Activated CD4-positive, alpha-beta T cell treated with anti-CD3 and anti-CD28 coated beads, Interleukin-2, amount 50 U/mL, for 4 hours (primary cell): ENCODE measurements at regions not wholly inside any gene's neighbourhood (a gene's known extent, or its start where the extent isn't known, plus 50 kb on each side); places are given as distances from the start of the nearest gene placed in this dataset.

Experiments used
- DNase-seq, 2 experiments: peaks; one replicate each; pipeline ENCODE4 v3.0.0-alpha.2; 2020

GRCh38 chr5:175021841-175022625 lies 297.7 kb downstream of the MSX2 start:
- DNase-seq, result no peak

DNA sequence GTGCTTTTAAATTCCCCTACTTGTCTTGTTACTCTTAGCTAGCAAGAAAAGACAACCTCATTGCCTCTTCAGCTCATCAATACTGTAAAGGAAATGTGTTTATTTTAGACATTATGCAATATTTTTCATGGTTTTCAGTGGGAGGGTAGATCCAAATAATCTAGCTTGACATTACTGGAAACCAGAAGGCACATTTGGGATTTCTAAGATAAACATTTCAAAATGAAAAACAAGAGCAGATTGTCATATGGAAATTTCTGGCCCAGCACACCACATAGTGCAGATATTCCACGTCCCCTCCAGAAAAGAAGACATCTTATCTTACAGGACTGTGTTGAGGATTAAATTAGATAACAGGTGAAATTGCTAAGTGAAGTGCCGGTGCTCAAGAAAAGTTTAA lies 296.9 kb downstream of the MSX2 start:
- no peak for DNase-seq

DNA sequence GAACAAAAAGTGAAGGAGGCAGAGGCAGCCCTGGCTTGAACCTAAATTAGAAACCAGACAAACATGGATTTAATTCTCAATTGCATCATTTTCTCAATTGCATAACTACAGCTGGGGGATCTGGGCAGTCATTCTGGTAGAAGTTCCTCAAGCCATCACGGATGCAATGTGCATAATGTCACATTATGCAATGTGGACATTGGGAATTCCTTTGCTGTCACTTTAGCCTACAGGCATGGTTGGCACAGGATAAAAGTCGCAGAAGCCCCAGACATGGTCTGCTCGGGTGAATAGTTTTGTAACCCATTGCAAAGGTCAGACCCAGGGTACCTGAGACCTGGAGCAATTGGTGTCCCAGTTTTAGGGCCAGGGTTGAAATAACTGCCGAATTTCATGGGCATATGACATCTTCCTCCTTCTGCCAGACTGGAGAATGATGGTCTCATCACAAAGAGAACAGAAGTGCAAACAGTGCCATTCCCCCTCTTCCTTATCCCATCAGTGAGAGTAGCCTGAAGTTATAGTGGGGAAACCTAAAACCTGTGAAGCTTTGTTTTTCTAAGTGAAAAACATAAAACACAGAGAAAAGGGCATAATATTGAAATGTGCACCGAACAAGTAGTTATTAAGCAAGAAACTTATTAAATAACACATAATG lies 290.8 kb downstream of the MSX2 start:
- DNase-seq, result no peak

GRCh38 chr5:175013251-175013650 lies 288.9 kb downstream of the MSX2 start:
- no peak for DNase-seq

DNA sequence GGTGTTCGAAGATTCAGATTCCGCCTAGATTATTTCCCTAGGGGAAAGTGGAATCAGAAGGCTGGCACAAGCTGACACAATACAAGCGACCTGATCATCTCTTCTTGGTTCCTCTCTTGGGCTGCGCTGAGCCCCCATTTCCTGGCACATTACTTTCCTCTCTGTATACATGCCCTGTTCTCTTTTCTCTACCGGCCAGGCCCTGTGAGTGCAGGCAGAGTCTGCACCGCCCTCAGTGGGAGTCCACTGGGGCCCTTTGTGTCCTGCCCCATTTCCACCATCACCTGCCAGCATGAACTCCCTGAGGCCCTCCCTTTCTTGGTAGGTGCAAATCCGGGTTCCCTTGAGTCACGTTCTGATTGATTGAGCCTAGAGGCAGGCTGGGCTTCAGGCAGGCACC lies 287.9 kb downstream of the MSX2 start:
- no peak for DNase-seq

DNA sequence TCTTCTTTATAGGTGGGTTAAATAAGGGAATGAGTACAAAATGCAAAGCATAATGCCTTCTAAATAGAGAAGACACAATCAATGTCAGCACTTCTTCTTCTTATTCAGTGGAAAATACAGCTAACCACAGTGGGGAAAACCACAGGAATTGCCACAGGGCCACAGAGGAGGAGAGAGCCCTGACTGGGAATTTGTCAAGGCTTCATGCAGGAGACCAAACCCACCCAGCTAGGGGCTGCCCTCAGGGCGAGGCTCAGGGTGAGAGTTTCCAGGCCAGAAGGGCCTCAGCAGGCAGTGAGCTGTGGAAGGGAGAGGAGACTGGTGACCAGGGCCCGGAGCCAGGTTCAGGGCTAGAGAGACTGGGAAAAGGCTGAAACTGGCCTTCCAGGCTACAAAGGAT lies 279.1 kb downstream of the MSX2 start:
- no peak for DNase-seq

- no peak for DNase-seq
Measured at GRCh38 chr5:175001876-175002645, 277.7 kb downstream of the MSX2 start.

DNA sequence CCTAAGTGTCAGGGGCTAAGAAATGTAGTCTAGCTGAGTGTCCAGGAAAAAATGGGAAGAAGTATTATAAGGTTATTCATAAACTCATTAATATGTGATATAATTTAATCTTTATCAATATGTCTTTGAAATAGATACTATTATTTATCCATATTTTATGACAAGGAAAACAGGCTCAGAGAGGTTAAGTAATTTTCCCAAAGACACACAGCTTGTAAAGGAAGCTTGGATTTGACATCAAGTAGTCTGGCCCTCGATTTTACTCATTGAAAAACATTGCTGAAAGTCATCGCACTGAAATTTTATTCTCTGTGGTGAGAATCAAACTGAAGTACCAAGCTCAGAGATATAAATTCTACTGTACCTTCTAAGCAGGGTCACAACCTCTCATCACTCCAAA lies 276.9 kb downstream of the MSX2 start:
- DNase-seq, result no peak

GRCh38 chr5:174999581-174999980 lies 275.2 kb downstream of the MSX2 start:
- DNase-seq, result no peak

DNA sequence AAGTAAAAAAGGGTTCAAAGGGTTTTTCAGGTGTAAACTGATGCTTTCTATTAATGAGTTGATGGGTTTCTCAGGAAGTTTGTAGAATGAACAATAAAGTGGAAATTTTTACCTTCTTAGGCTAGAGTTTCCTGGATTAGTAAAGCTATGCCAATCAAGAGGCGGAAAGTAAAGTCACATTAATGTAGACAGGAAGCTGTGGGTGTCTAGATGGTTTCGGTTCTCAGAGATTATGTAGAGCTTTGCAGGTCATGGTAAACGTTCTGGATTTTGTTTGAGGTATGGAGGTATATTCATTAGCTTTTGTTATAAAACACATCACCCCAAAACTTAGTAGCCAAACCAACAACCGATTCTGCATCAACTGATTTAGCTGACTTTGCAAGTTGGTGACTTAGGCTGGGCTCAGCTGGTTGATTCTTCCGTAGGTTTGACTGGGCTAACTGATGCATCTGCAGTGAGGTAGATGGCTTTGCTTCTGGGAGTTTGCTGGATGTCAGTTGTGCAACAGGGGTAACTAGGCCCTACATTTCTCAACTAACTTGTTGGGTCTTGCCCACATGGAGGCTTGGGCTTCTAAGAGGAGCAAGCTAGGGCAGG lies 273.8 kb downstream of the MSX2 start:
- no peak for DNase-seq

GRCh38 chr5:174997688-174998087 lies 273.3 kb downstream of the MSX2 start:
- DNase-seq, result no peak

GRCh38 chr5:174996941-174997340 lies 272.6 kb downstream of the MSX2 start:
- DNase-seq, result no peak

GRCh38 chr5:174995827-174996226 lies 271.4 kb downstream of the MSX2 start:
- no peak for DNase-seq

DNA sequence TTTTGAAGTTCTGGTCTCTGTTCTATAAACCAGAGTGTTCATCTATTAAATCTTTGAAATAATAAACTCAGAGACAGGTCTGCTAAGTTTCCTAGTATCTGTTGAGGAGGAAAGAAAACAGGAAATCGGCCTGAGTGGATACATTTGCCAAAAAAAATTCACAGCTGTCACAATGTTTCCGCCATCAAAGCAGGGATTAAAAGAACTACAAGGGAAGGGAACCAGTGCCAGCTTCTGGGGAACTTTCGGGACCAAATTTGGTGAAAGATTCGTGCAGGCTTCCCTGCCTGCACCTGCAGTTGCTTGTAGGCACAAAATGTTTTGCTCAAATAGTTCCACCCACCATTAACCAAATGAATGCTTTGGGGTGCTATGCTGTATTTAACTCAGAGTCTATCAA lies 267.5 kb downstream of the MSX2 start:
- DNase-seq, result no peak

GRCh38 chr5:174990909-174991308 lies 266.5 kb downstream of the MSX2 start:
- DNase-seq, result no peak

DNA sequence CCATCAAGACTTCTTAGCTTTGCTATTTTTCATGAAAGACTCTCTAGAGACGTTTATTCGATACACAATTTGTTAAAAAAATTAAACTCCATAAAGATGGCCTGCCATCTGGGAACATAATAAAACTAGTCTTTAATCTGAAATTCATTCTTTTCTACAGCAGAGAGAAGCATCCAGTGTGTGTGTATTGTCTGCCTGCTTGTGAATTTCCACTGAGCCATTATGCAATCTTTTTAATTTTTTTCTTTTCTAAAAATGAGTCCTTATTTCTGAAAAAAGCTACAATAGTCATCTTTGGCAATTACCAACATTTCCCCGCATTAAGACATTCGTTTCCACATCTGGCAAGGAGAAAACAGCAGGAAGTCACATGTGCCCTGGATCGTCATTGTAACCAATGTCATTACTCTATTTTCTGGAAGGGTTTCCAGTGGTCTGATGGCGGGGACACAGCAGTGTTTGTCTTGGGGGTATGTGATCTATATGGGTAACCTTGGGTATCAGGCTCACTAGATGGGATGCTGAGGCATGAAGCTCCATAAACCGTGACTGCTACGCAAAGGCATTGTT lies 263.1 kb downstream of the MSX2 start:
- no peak for DNase-seq

GRCh38 chr5:174984863-174985262 lies 260.5 kb downstream of the MSX2 start:
- no peak for DNase-seq

GRCh38 chr5:174982485-174982884 lies 258.1 kb downstream of the MSX2 start:
- no peak for DNase-seq

DNA sequence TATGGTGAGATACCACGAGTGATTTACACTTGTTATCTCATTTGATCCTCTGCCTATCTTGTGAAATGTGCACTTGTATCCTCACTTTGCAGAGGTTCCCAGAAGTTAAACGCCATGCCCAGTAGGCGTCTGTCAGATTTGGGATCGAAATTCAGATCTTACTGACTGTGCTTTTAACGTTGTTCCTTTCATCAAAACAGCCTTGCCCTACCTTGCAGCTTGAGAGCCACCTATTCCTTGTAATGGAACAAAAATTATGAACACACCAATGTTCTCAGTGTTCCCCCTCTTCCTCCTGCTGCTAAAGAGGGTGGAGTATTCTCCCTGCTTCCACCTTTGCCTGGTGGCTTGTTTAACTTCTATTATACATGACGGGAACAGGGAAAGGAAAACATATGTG lies 257.0 kb downstream of the MSX2 start:
- DNase-seq, result no peak

DNA sequence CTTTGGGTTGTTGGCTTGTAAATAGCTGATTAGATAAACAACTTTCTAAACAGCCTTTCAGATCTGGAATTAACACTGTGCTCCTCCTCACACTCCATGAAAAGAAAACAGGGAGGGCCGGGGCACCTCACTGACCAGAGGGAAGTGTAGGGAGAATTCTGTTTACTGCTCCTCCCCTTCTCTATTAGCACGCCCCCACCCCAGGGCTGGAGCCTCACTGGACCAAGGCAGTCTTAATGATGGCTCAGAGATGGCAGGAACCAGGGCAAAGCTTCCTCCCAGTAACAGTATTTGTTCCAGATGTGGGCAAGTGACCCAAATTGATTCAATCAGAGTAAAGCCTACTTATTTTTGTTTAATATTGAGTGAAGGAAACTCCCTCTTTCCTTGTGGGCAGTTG lies 256.6 kb downstream of the MSX2 start:
- no peak for DNase-seq

GRCh38 chr5:174972291-174972690 lies 247.9 kb downstream of the MSX2 start:
- no peak for DNase-seq

DNA sequence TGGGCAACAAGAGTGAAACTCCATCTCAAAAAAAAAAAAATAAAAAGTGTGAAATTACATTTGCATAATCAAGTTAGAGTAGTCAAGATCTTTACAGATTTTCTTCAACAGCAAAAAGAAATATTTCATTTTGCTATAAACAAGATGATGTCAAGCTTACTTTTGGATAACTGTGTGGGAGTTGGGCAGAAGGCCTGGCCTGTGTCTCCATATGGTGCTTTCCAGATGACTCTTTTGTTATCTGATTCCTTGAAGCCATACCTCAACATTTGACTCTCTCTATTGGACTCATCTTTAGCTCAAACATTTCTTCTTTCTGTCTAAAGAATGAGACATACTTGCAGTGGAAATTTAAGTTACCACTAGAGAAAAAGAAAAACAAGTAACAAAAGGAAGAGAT lies 246.8 kb downstream of the MSX2 start:
- no peak for DNase-seq

DNA sequence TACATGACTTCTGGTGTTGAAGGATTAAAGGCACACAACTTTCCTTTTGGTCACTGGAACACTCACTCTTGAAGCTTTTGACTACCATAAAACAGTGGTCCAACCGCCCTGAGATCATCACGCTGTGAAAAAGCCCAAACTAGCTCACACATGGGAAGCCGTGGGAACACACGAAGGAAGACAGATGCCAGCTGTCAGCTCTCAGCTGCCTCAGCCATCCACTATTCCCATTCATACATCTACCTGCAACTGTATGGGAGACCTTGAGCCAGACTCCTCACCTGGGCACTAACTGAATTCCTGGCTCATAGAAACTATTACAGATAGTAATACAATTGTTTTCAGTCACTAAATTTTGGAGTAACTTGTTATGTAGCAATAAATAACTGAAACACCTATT lies 246.1 kb downstream of the MSX2 start:
- DNase-seq, result no peak
